H1 (cell line): ENCODE measurements at regions not wholly inside any gene's neighbourhood (a gene's known extent, or its start where the extent isn't known, plus 50 kb on each side); places are given as distances from the start of the nearest gene placed in this dataset.

ENCODE experiments used
- CEBPB ChIP-seq: IDR thresholded peaks from 2 replicates; pipeline ENCODE4 v1.6.1; 2012; ENCODE audit warnings: low read depth, low read length
- HDAC2 ChIP-seq, 2 experiments: fragments of 300-600 bp in 1 of 2; sonication (generic) in 1 of 2; IDR thresholded peaks; 2 replicates each; pipeline ENCODE4 v1.6.1; 2011 to 2012; ENCODE audit warnings: low read depth in 2 of 2, low read length in 2 of 2, mild to moderate bottlenecking in 2 of 2, moderate library complexity in 2 of 2, borderline replicate concordance in 1 of 2, inconsistent platforms in 1 of 2
- NRF1 ChIP-seq: IDR thresholded peaks from 2 replicates; pipeline ENCODE4 v1.6.1; 2011; ENCODE audit warnings: mild to moderate bottlenecking, low read depth, low read length, improper control_type of control experiment
- RAD21 ChIP-seq, 2 experiments: IDR thresholded peaks in 1 of 2; conservative IDR thresholded peaks in 1 of 2; 2 replicates each; pipeline ENCODE4 v1.6.1; 2011; ENCODE audit warnings: low read depth in 2 of 2, low read length in 2 of 2, improper control_type of control experiment in 1 of 2, inconsistent platforms in 1 of 2, mild to moderate bottlenecking in 1 of 2, moderate library complexity in 1 of 2
- RFX5 ChIP-seq: IDR thresholded peaks from 2 replicates; pipeline ENCODE4 v1.6.1; 2011; ENCODE audit warnings: low read depth, low read length, improper control_type of control experiment, borderline replicate concordance
- ZNF274 ChIP-seq: IDR thresholded peaks from 2 replicates; pipeline ENCODE4 v1.7.0; 2012; ENCODE audit warnings: low read length, borderline replicate concordance; ENCODE audit errors: extremely low read depth
- TF ChIP-seq, protein P1 (sequence below), 3 experiments: IDR thresholded peaks; 1 replicate in 2 of 3; 2 replicates in 1 of 3; pipeline versions ENCODE4 v1.5.1 to v1.6.1; 2011; ENCODE audit warnings: low read length in 3 of 3, mild to moderate bottlenecking in 3 of 3, inconsistent platforms in 2 of 3, low read depth in 1 of 3, moderate library complexity in 1 of 3; ENCODE audit not compliant: insufficient read depth in 1 of 3; ENCODE audit errors: control extremely low read depth in 1 of 3
- TF ChIP-seq, protein P2 (sequence below): IDR thresholded peaks from 2 replicates; pipeline ENCODE4 v1.6.1; 2011; ENCODE audit warnings: low read length, improper control_type of control experiment

DNA sequence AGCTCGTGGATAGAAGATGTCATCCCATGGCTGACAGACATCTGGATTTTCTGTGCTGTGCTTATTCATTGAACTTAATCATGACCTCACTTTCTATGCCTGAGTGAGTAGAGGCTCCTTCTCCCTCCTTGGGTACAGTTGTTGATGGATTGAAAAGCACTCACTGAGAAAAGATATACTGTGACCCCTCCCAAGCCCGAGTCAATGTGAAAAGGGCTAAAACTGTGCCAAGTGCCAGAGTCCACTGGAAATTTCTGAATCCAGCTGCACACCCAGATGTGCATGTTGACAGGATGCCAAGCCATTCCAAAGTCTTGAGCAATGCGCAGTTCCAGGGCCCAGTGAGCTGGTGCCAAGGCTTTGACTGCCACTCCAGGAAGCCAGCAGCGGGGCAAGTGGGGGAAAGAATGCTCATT is 473.0 kb downstream of the NTRK2 start:
- no peak for TF ChIP-seq NRF1
- TF ChIP-seq, protein P1, sequence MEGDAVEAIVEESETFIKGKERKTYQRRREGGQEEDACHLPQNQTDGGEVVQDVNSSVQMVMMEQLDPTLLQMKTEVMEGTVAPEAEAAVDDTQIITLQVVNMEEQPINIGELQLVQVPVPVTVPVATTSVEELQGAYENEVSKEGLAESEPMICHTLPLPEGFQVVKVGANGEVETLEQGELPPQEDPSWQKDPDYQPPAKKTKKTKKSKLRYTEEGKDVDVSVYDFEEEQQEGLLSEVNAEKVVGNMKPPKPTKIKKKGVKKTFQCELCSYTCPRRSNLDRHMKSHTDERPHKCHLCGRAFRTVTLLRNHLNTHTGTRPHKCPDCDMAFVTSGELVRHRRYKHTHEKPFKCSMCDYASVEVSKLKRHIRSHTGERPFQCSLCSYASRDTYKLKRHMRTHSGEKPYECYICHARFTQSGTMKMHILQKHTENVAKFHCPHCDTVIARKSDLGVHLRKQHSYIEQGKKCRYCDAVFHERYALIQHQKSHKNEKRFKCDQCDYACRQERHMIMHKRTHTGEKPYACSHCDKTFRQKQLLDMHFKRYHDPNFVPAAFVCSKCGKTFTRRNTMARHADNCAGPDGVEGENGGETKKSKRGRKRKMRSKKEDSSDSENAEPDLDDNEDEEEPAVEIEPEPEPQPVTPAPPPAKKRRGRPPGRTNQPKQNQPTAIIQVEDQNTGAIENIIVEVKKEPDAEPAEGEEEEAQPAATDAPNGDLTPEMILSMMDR (IDR thresholded peaks at IDR 0.05; ENCODE audit: control extremely low read depth in 1 of 3, insufficient read depth in 1 of 3, low read depth in 1 of 3, low read length in 3 of 3), result no peak
- TF ChIP-seq CEBPB, result no peak
- TF ChIP-seq HDAC2 (IDR thresholded peaks at IDR 0.05; ENCODE audit: borderline replicate concordance in 1 of 2, low read depth in 2 of 2, low read length in 2 of 2), result no peak
- no peak for TF ChIP-seq RFX5
- no peak for TF ChIP-seq RAD21 (IDR thresholded peaks at IDR 0.05 in 1 of 2, conservative IDR thresholded peaks at IDR 0.05 in 1 of 2; ENCODE audit: low read depth in 2 of 2, low read length in 2 of 2)
- TF ChIP-seq, protein P2, sequence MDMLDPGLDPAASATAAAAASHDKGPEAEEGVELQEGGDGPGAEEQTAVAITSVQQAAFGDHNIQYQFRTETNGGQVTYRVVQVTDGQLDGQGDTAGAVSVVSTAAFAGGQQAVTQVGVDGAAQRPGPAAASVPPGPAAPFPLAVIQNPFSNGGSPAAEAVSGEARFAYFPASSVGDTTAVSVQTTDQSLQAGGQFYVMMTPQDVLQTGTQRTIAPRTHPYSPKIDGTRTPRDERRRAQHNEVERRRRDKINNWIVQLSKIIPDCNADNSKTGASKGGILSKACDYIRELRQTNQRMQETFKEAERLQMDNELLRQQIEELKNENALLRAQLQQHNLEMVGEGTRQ, result no peak
- no peak for TF ChIP-seq ZNF274
